ENCODE measurements at regions not wholly inside any gene's neighbourhood (a gene's known extent, or its start where the extent isn't known, plus 50 kb on each side); places are given as distances from the start of the nearest gene placed in this dataset.

GRCh38 chr12:84222841-84223240, 689.8 kb downstream of the SLC6A15 start:
- BruUV-seq (replicated peaks): no TSS peak
- no peak overlapping the region for H4K8ac ChIP-seq (ENCODE audit: low read depth in 2 of 2, low read length in 2 of 2)
- no peak overlapping the region for H4K5ac ChIP-seq (ENCODE audit: low read depth, low read length)
- CTCF ChIA-PET: no interaction called here
- POLR2A ChIA-PET (ENCODE audit: unreplicated experiment): no interaction called here
- no peak for DNase-seq
- whole genome bisulfite sequencing, 2 experiments (ENCODE audit: extremely low coverage in 2 of 2, insufficient read length in 1 of 2): no CpG with 5 or more reads among the region's 3 CpGs
- H3K4ac ChIP-seq (ENCODE audit: low read depth, low read length): no peak overlapping the region
- H2BK20ac ChIP-seq (ENCODE audit: low read depth, low read length): no peak overlapping the region
- no peaks in the 10 kb centered on the region for H3K36me3 ChIP-seq (ENCODE audit: control insufficient read depth, insufficient read depth, low read length)
- H3K27ac ChIP-seq (ENCODE audit: insufficient read depth, low read length): no peak overlapping the region
- no peak overlapping the region for H3K4me2 ChIP-seq (ENCODE audit: low read depth, low read length)
- no peak overlapping the region for H3K23ac ChIP-seq (ENCODE audit: low read depth, low read length)
- dilution Hi-C loops (cut with HindIII; ENCODE audit: low sequenced_read_pairs, unreplicated experiment) (no loop called here), intact Hi-C loops (cut with micrococcal nuclease) (loop anchor here (10.0 kb wide), 1 partner anchor 298 kb away; no protein-coding TSS in a partner anchor), in situ Hi-C loops (cut with MboI; ENCODE audit: low sequenced_read_pairs) (no loop called here)
- H3K79me1 ChIP-seq (ENCODE audit: low read depth in 1 of 2, low read length in 2 of 2): no peaks in the 10 kb centered on the region
- no peak for TF ChIP-seq CEBPB (IDR thresholded peaks at IDR 0.05; ENCODE audit: low read depth, low read length)
- no peak for TF ChIP-seq MAZ (IDR thresholded peaks at IDR 0.05; ENCODE audit: borderline replicate concordance, low read depth, low read length)
- no peak for TF ChIP-seq CHD1 (IDR thresholded peaks at IDR 0.05; ENCODE audit: low read depth, low read length)
- no peak for TF ChIP-seq FOS (IDR thresholded peaks at IDR 0.05; ENCODE audit: low read depth, low read length)
- TF ChIP-seq BHLHE40 (IDR thresholded peaks at IDR 0.05; ENCODE audit: low read depth, low read length): no peak
- no peak overlapping the region for H3K9ac ChIP-seq (ENCODE audit: low read depth, low read length)
- no peaks in the 10 kb centered on the region for H3K9me1 ChIP-seq (ENCODE audit: insufficient read depth, low read length)
- no peaks in the 10 kb centered on the region for H4K20me1 ChIP-seq (ENCODE audit: insufficient read depth, low read length)
- no peak overlapping the region for H2AK5ac ChIP-seq (ENCODE audit: low read depth, low read length)
- no peaks in the 10 kb centered on the region for H3K27me3 ChIP-seq (ENCODE audit: control insufficient read depth, insufficient read depth, low read length)
- H2BK120ac ChIP-seq (ENCODE audit: low read depth, low read length): no peak overlapping the region
- H3K14ac ChIP-seq (replicated peaks; ENCODE audit: low read depth, low read length): no peak overlapping the region
- H2AK9ac ChIP-seq (replicated peaks; ENCODE audit: low read depth, low read length, poor library complexity): no peak overlapping the region
- H2BK15ac ChIP-seq (ENCODE audit: low read depth, low read length): no peak overlapping the region
- no peaks in the 10 kb centered on the region for H3K4me1 ChIP-seq (ENCODE audit: control insufficient read depth, insufficient read depth, low read length)
- no peak overlapping the region for H3K56ac ChIP-seq (ENCODE audit: extremely low read depth, insufficient read depth, low read length)
- no peak overlapping the region for H2AFZ ChIP-seq (replicated peaks; ENCODE audit: low read length, poor library complexity)
- H3K18ac ChIP-seq (ENCODE audit: low read depth, low read length): no peak overlapping the region
- ATAC-seq (ENCODE audit: low read depth): no peak
- no peak overlapping the region for H2BK5ac ChIP-seq (ENCODE audit: low read depth, low read length, poor library complexity, severe bottlenecking)
- H3K9me3 ChIP-seq (ENCODE audit: control insufficient read depth, insufficient read depth, low read length): no peaks in the 10 kb centered on the region
- no peak overlapping the region for H3K4me3 ChIP-seq (ENCODE audit: insufficient read depth, low read depth, low read length)
- H4K91ac ChIP-seq (ENCODE audit: insufficient read depth, low read depth, low read length): no peak overlapping the region

Measured in IMR-90 (cell line).